Tibial artery (tissue), 4 donors: ENCODE measurements at regions not wholly inside any gene's neighbourhood (a gene's known extent, or its start where the extent isn't known, plus 50 kb on each side); places are given as distances from the start of the nearest gene placed in this dataset.

Experiments used
- DNase-seq, 2 donors: peaks; one replicate each; pipeline ENCODE4 v3.0.0-alpha.2; 2019
- H3K27ac ChIP-seq, 2 donors: fragments of 200-600 bp; sonication (generic) in 1 of 2; 1 replicate in 1 of 2; 2 replicates in 1 of 2; pipeline ENCODE4 v1.5.1; 2018 to 2019; ENCODE audit warnings: mild to moderate bottlenecking in 1 of 2
- H3K27me3 ChIP-seq, 2 donors: fragments of 200-600 bp; sonication (generic) in 1 of 2; one replicate each; pipeline versions ENCODE4 v1.5.1 to v1.6.0; 2016 to 2019
- H3K36me3 ChIP-seq, 3 donors: fragments of 200-600 bp; sonication (generic) in 2 of 3; one replicate each; pipeline ENCODE4 v1.5.1; 2016 to 2019; ENCODE audit warnings: mild to moderate bottlenecking in 2 of 3
- H3K4me1 ChIP-seq, 4 donors: fragments of 200-600 bp; sonication (generic) in 2 of 4; 1 replicate in 3 of 4; 2 replicates in 1 of 4; pipeline ENCODE4 v1.5.1; 2016 to 2019
- H3K4me3 ChIP-seq, 2 donors: fragments of 200-600 bp; sonication (generic) in 1 of 2; 1 replicate in 1 of 2; 2 replicates in 1 of 2; pipeline ENCODE4 v1.5.1; 2018 to 2019; ENCODE audit warnings: mild to moderate bottlenecking in 2 of 2
- H3K9me3 ChIP-seq, 3 donors: fragments of 200-600 bp; sonication (generic) in 1 of 3; one replicate each; pipeline ENCODE4 v1.5.1; 2016 to 2019
- intact Hi-C: fragments of 100-400 bp; cut with DNase I; formaldehyde crosslinking; loops from one replicate; pipeline ENCODE4 v1.15.0; 2023; ENCODE audit warnings: low total_unique reads
- TF ChIP-seq, protein P1 (sequence below), 2 experiments: fragments of 200-600 bp in 1 of 2; fragments of 450-650 bp in 1 of 2; IDR thresholded peaks; one replicate each; pipeline ENCODE4 v1.5.1; 2017 to 2019; ENCODE audit warnings: antibody characterized with exemption in 2 of 2, mild to moderate bottlenecking in 1 of 2, moderate library complexity in 1 of 2

GRCh38 chr6:28721372-28721771 is 195.7 kb downstream of the GPX5 start:
- peaks cover 0 to 25% of the 10 kb centered on the region in 2 donors for H3K27me3 ChIP-seq
- intact Hi-C loops, result no loop called here
- no peak overlapping the region for H3K27ac ChIP-seq
- H3K4me3 ChIP-seq, result no peak overlapping the region
- DNase-seq, result no peak
- no peaks in the 10 kb centered on the region for H3K36me3 ChIP-seq
- no peaks in the 10 kb centered on the region for H3K9me3 ChIP-seq
- no peaks in the 10 kb centered on the region for H3K4me1 ChIP-seq
- TF ChIP-seq, protein P1, sequence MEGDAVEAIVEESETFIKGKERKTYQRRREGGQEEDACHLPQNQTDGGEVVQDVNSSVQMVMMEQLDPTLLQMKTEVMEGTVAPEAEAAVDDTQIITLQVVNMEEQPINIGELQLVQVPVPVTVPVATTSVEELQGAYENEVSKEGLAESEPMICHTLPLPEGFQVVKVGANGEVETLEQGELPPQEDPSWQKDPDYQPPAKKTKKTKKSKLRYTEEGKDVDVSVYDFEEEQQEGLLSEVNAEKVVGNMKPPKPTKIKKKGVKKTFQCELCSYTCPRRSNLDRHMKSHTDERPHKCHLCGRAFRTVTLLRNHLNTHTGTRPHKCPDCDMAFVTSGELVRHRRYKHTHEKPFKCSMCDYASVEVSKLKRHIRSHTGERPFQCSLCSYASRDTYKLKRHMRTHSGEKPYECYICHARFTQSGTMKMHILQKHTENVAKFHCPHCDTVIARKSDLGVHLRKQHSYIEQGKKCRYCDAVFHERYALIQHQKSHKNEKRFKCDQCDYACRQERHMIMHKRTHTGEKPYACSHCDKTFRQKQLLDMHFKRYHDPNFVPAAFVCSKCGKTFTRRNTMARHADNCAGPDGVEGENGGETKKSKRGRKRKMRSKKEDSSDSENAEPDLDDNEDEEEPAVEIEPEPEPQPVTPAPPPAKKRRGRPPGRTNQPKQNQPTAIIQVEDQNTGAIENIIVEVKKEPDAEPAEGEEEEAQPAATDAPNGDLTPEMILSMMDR (IDR thresholded peaks at IDR 0.05), result no peak

DNA sequence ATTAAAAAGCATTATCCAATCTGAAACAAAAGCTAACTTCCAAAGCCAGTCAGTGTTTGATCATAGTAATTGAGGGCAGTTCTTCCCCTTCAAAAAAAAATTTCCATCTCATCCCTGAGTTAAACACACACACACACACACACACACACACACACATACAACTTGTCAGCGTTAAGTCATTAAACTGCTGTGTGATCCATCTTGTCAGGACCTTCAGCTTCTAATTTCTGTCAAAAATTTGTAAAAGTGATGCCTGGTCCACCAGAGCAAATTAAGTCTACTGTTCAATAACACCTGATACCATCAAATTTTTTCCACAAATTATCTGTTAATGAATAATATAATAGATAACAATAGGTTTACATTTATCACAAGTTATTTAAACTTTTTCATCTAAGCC is 198.7 kb downstream of the GPX5 start:
- no peak for DNase-seq
- H3K27me3 ChIP-seq, result peaks cover 0 to 20% of the 10 kb centered on the region in 2 donors
- H3K4me3 ChIP-seq, result no peak overlapping the region
- H3K9me3 ChIP-seq, result no peaks in the 10 kb centered on the region
- intact Hi-C loops, result no loop called here
- H3K4me1 ChIP-seq, result peaks cover 0 to 6% (median 0%) of the 10 kb centered on the region in 4 donors
- TF ChIP-seq, protein P1 (IDR thresholded peaks at IDR 0.05), result no peak
- H3K27ac ChIP-seq, result no peak overlapping the region
- no peaks in the 10 kb centered on the region for H3K36me3 ChIP-seq

- TF ChIP-seq, protein P1 (IDR thresholded peaks at IDR 0.05), result no peak
- no peaks in the 10 kb centered on the region for H3K36me3 ChIP-seq
- intact Hi-C loops, result no loop called here
- no peak overlapping the region for H3K4me3 ChIP-seq
- peaks cover 0 to 20% of the 10 kb centered on the region in 2 donors for H3K27me3 ChIP-seq
- no peaks in the 10 kb centered on the region for H3K9me3 ChIP-seq
- H3K27ac ChIP-seq, result no peak overlapping the region
- DNase-seq, result no peak
- H3K4me1 ChIP-seq, result peaks cover 0 to 6% (median 2%) of the 10 kb centered on the region in 4 donors
These were observed 198.4 kb downstream of the TRIM27 start for GRCh38 chr6:28725274-28725809.

GRCh38 chr6:28725890-28726348 is 197.9 kb downstream of the TRIM27 start:
- peaks cover 0 to 20% of the 10 kb centered on the region in 2 donors for H3K27me3 ChIP-seq

GRCh38 chr6:28726569-28727309 is 197.0 kb downstream of the TRIM27 start:
- TF ChIP-seq, protein P1 (IDR thresholded peaks at IDR 0.05), result no peak
- DNase-seq, result no peak
- intact Hi-C loops, result no loop called here
- peaks cover 0 to 6% (median 2%) of the 10 kb centered on the region in 4 donors for H3K4me1 ChIP-seq
- H3K9me3 ChIP-seq, result no peaks in the 10 kb centered on the region
- H3K27me3 ChIP-seq, result peaks cover 0 to 14% of the 10 kb centered on the region in 2 donors
- no peak overlapping the region for H3K27ac ChIP-seq
- no peaks in the 10 kb centered on the region for H3K36me3 ChIP-seq
- no peak overlapping the region for H3K4me3 ChIP-seq

More at GRCh38 chr6:28725890-28726348, 197.9 kb downstream of the TRIM27 start:
- Histone ChIP-seq H3K4me1 (peaks cover 0 to 6% (median 2%) of the 10 kb centered on the region in 4 donors), H3K4me3 (no peak overlapping the region), H3K27ac (no peak overlapping the region), H3K9me3 (no peaks in the 10 kb centered on the region), H3K36me3 (no peaks in the 10 kb centered on the region)
- DNase-seq, result no peak
- intact Hi-C loops, result no loop called here
- TF ChIP-seq, protein P1 (IDR thresholded peaks at IDR 0.05), result no peak
